GM19468 (cell line): ENCODE measurements at regions not wholly inside any gene's neighbourhood (a gene's known extent, or its start where the extent isn't known, plus 50 kb on each side); places are given as distances from the start of the nearest gene placed in this dataset.
"Not testable (repeated sequence)": the region's sequence is repeated elsewhere in the genome, so short reads cannot be mapped to it uniquely, and the experiment has no call there.

Source experiments
- ATAC-seq: cut with Tn5 transposase; IDR thresholded peaks from one replicate; pipeline ENCODE4 v1.9.1; 2021; ENCODE audit warnings: mild to moderate bottlenecking, moderate library complexity, moderate number of reproducible peaks; ENCODE audit not compliant: unreplicated experiment; ENCODE audit errors: extremely low read depth

DNA sequence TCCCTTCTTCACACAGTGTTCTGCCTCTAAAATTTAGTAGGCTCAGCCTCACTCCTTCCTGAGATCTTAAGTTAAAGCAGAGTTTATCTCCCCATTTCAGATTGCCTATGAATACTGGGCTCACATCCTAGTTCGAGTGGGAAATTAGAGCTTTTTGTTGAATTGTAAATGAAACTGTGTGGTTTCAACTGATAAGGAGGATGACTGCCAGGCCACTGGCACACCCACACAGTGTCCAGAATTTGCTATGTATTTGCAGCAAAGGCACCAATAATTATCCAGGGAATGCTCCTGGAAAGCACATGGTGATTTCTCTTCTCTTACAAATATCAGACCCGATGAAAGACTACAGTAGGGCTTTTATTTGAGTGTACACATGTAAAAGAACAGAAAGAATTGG is 308.1 kb upstream of the COL8A1 start:
- no peak for ATAC-seq

DNA sequence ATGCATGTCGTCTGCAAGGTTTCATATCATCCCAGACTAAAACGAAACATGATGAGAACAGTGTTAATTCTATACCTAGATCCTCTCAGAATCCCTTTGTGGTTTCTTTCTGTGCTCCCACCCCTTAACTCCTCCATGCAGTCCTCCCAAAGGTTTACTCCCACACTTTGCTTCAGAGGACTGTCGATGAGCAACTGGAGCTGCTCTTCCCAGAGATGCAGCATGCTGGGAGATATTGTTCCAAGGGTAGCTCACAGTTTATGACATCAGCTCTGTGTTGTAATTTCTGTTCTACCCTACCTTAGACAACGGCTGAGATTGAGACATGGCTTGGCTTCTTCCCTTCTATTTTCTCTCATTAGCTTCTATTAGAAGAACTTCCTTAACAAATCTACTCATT is 313.0 kb upstream of the COL8A1 start:
- ATAC-seq, result no peak

GRCh38 chr3:99324636-99325203 is 313.7 kb upstream of the COL8A1 start:
- ATAC-seq, result no peak

DNA sequence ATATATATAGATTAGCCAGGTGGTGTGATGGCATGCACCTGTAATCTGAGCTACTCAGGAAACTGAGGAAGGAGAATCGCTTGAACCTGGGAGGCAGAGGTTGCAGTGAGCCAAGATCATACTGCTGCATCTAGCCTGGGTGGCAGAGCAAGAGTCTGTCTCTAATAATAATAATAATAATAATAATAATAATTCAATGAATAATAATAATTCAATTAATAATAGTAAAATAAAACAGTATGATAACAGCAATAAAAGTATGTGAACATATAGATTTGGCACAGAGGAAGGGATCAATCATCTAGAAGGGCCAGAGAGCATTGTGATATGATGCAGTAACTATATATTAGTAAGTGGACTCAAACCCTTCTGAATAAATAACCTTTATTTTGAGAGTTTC is 314.5 kb upstream of the COL8A1 start:
- no peak for ATAC-seq

DNA sequence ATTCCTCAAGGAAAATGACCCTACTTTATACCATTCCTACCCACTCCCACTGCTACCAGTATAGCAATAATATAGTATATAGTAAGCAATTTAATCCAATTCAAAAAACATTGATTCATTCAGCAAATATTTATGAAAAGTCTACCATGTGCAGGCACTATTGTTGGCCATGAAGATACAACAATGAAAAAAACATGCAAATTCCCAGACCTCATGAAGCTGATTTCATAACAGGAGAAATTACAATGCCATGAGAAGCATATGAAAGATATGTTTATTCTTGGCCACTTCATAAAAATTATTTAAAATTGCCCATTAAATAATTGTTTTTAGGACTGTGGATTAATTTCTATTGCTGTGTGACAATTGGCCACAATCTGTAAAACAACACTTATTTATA is 315.8 kb upstream of the COL8A1 start:
- ATAC-seq, result no peak

DNA sequence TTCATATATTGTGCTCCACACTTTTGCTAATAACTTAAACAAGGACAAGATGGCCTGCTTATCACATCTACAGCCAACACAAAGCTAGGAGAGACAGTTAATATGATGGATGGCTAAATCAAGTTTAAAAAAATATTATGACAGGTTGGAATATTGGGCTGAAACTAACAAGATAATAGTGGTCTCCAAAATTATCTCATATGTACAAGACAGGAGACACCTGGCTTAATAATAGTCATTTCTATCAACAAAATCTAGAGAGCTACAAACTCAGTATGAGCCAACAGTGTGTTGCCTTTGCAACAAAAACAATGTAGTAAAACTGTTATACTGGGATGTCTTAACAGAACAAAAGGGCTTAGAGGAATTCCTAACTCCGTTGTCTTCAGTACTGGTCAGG is 317.1 kb upstream of the COL8A1 start:
- ATAC-seq, result no peak

DNA sequence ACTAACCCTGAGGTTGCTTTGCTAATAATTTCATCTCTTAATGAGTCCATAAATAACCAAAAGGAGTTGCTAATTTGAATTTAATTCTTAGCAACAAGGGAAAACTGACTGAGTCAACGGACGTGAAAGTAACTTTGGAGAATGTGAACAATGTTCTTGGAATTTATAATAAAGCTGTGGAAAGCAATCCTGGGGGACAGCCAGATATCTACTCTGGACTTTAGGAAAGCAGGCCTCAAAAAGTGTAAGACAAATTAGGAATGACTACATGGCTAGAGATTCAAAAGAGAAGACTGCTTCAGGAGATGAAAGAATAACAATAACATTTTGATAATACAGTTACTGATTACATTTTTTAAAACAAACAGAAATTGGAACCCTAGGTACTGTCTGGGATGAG is 318.4 kb upstream of the COL8A1 start:
- no peak for ATAC-seq

GRCh38 chr3:99319450-99319849 is 318.9 kb upstream of the COL8A1 start:
- no peak for ATAC-seq

- no peak for ATAC-seq
Observed at GRCh38 chr3:99317201-99317600, 321.2 kb upstream of the COL8A1 start.

DNA sequence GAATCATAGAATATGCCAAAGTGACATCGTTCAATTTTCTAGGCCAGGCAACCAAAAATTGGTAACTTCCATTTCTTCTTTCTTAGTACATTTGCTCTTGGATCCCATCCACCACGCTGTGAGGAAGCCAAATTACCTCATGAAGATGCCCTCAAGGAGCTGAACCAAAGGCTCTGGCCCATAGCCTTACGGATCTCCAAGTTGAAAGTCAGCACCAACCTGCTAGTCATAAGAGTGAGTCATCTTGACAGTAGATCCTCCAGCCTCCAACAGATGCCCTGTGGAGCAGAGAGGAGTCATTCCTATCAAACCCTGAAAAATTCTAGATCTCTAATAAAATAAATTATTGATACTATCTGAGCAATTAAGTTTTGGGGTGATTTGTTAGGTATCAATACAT is 322.5 kb upstream of the COL8A1 start:
- no peak for ATAC-seq

- no peak for ATAC-seq
Observed at GRCh38 chr3:99313485-99313884, 324.9 kb upstream of the COL8A1 start.

DNA sequence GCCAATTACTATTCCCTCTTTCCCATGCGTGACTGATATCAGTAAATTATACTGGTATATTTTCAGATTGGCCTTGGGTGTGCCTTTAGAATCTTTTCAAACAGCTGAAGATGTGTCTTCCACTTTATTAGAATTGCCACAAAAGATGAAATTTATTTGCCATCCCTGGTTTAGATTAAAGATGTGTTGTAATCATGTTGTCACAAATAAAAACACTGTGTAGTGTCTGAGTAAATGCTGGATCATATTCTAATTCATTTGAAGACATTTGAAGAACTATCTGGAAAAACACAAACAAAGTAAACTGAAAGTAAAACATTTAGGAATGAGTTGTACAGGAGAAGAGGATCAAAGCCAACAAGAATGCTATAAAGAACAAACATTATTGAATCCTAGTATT is 339.7 kb upstream of the COL8A1 start:
- no peak for ATAC-seq

DNA sequence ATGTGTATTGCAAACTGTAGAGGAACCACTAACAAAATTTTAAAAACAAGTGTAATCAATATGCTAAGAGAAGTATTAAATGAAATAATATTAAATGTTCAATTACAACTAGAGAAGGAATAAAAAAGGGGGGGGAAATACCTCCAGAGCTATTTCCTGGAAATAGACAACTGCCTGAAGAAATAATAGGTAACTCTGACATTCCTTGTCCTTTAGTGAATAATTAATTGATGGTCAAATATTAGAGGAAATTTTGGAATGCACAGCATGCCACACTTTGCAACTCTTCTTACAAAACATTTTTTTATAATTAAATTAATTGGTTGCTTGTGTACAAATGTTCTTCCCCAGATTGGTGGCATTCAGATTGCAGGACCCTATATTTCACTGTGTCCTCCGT is 342.6 kb upstream of the COL8A1 start:
- no peak for ATAC-seq

GRCh38 chr3:99294092-99294491 is 344.3 kb upstream of the COL8A1 start:
- ATAC-seq, result not testable (repeated sequence)

- no peak for ATAC-seq
Observed at GRCh38 chr3:99287876-99288275, 350.5 kb upstream of the COL8A1 start.

GRCh38 chr3:99286266-99286845 is 352.0 kb upstream of the COL8A1 start:
- no peak for ATAC-seq

GRCh38 chr3:99269606-99270351 is 368.3 kb upstream of the DCBLD2 start:
- ATAC-seq, result no peak

GRCh38 chr3:99256788-99257187 is 355.3 kb upstream of the DCBLD2 start:
- no peak for ATAC-seq

DNA sequence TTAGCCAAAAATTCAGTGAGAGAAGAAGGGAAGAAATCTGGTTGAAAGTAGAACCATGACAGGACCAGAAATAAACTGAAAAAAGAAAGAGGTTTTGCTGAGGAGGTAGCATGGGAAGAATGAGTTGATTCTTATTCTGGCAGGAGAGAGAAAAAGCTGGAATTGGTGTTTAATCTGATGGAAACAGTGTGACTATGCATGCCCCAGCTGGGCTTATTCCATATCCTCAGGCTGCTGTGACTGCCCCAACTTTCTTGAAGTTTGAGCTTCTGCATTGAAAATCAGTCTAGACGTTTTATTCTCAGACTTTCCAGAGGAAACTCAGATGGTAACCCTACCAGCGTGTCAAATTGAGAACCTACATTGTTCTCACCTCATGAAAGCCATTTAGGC is 352.5 kb upstream of the DCBLD2 start:
- ATAC-seq, result no peak

DNA sequence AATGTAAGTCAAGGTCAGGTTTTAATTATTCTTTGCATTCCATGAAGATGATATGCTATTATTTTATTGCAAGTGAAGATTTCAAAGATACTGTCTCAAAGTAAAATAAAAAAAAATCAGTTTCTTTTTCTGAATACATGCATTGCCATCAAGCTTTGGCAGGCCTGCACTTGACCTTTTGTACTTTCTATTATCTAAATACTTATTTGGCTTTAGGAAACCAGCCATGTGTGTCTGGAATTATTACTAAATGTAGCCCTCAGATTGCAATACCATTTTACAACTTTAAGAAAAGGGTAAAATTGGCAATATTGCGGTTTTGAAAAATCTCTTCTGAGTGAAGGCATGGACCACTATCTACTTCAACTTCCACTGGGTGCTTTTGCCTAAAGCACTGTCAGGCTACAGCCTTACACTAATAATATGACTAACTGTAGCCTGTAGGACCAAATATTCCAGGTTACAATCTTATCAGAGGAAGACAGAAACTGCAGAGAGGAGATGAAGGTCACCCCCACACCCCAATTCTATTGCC is 349.4 kb upstream of the DCBLD2 start:
- no peak for ATAC-seq

DNA sequence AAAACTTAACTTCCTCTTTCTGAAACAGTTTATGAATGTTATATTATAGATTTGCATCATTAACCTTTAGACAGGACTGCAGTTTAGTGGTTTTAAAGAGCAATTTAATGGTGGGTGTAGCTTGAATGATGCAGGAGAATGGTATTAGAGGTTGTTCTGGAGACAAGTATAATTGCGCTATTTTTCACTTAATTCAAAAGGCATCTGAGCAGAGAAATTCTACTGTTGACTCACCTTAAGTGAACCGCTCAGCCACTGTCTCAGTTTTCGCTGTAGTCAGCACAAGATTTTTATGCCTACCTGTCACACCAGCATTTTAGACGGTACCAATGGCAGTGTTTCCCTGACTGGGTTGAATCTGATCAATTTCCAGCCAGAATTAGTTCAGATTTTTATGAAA is 348.8 kb upstream of the DCBLD2 start:
- ATAC-seq, result no peak

DNA sequence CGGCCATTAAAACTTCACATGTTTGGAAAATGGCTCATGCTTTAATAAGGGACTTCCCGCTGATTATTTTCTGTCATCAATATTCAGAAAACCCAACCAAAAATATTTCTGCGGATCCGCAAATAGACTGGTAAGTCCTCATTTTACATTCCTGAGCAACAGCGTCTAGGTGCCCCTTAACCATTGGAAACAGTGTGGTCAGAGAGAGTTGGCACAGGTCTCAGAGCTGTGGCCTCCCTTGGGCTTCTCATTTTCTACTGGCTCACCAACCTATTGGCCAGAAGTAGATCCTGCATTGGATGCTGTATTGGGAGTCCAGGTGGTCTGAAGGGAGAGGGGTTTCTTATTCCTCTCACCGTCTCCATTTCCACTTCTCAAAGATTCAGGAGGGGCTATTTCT is 348.1 kb upstream of the DCBLD2 start:
- ATAC-seq, result no peak
